Panc1 (cell line): ENCODE measurements at regions not wholly inside any gene's neighbourhood (a gene's known extent, or its start where the extent isn't known, plus 50 kb on each side); places are given as distances from the start of the nearest gene placed in this dataset.

Experiments used
- ATAC-seq: fragments of 200-7000 bp; cut with Tn5 transposase; 2 replicates; pipeline ENCODE4 v1.9.1; 2020; ENCODE audit warnings: mild to moderate bottlenecking, moderate library complexity
- BruUV-seq: library from RNA; stranded (reverse); fragments of 400-500 nt; replicated peaks from 2 replicates; lab custom pipeline; 2021; lab: Mats Ljungman, UMichigan
- CTCF ChIA-PET: fragments of 300-600 bp; sonication (Branson Sonifier 250); formaldehyde crosslinking; loops from one replicate; lab custom pipeline; 2022; ENCODE audit warnings: antibody characterized with exemption; lab: Charles Lee
- POLR2A ChIA-PET: fragments of 300-600 bp; sonication (Branson Sonifier 250); formaldehyde crosslinking; loops from one replicate; lab custom pipeline; 2022; ENCODE audit warnings: antibody characterized with exemption; lab: Charles Lee
- DNase-seq: peaks from one replicate; pipeline ENCODE4 v3.0.0-alpha.2; 2010; ENCODE audit warnings: low read depth, low spot score
- H3K27ac ChIP-seq: 2 replicates; pipeline ENCODE4 v1.5.1; 2011; ENCODE audit warnings: mild to moderate bottlenecking, low read length, inconsistent platforms
- H3K27me3 ChIP-seq: fragments of 200-500 bp; sonication (Bioruptor generic); 2 replicates; pipeline ENCODE4 v1.6.0; 2014; ENCODE audit warnings: low read length, inconsistent platforms; ENCODE audit not compliant: control insufficient read depth, insufficient read depth
- H3K36me3 ChIP-seq: fragments of 200-500 bp; sonication (Bioruptor generic); 2 replicates; pipeline ENCODE4 v1.5.1; 2014; ENCODE audit warnings: inconsistent platforms, mild to moderate bottlenecking, low read length, moderate library complexity; ENCODE audit not compliant: control insufficient read depth, insufficient read depth
- H3K4me1 ChIP-seq: 2 replicates; pipeline ENCODE4 v1.5.1; 2011; ENCODE audit warnings: inconsistent platforms, mild to moderate bottlenecking, low read length, moderate library complexity; ENCODE audit not compliant: control insufficient read depth, insufficient read depth
- H3K4me3 ChIP-seq, 2 experiments: 2 replicates each; pipeline ENCODE4 v1.5.1; 2011 to 2012; ENCODE audit warnings: low read depth in 2 of 2, low read length in 2 of 2, mild to moderate bottlenecking in 2 of 2, inconsistent platforms in 1 of 2, moderate library complexity in 1 of 2
- H3K9me3 ChIP-seq: fragments of 200-500 bp; sonication (Bioruptor generic); 2 replicates; pipeline ENCODE4 v1.5.1; 2014; ENCODE audit warnings: low read depth, mild to moderate bottlenecking, inconsistent platforms, low read length, moderate library complexity; ENCODE audit not compliant: control insufficient read depth, insufficient read depth
- POLR2AphosphoS5 ChIP-seq: IDR thresholded peaks from 2 replicates; pipeline ENCODE4 v1.6.1; 2012; ENCODE audit warnings: mild to moderate bottlenecking, low read depth, low read length, moderate library complexity
- SIN3A ChIP-seq: IDR thresholded peaks from 2 replicates; pipeline ENCODE4 v1.6.1; 2012; ENCODE audit warnings: low read depth, mild to moderate bottlenecking, low read length, moderate library complexity, borderline replicate concordance; ENCODE audit not compliant: insufficient read depth
- TCF7L2 ChIP-seq: IDR thresholded peaks from 2 replicates; pipeline ENCODE4 v1.6.1; 2011; ENCODE audit warnings: mild to moderate bottlenecking, low read depth, low read length, inconsistent platforms
- in situ Hi-C: cut with HindIII; loops from 2 replicates; pipeline ENCODE4 v1.10.0; 2016; ENCODE audit warnings: low sequenced_read_pairs, low pct_unique_long_range_greater_than_20kb
- intact Hi-C: fragments of 100-400 bp; cut with micrococcal nuclease; formaldehyde crosslinking; loops from one replicate; pipeline ENCODE4 v1.10.0; 2022; ENCODE audit not compliant: unreplicated experiment
- TF ChIP-seq, protein P1 (sequence below): fragments of 450-650 bp; IDR thresholded peaks from 2 replicates; pipeline ENCODE4 v1.5.1; 2017; ENCODE audit warnings: mild to moderate bottlenecking
- TF ChIP-seq, protein P2 (sequence below), 2 experiments: IDR thresholded peaks; 2 replicates each; pipeline ENCODE4 v1.6.1; 2011 to 2012; ENCODE audit warnings: low read depth in 2 of 2, control low read depth in 1 of 2, low read length in 1 of 2, mild to moderate bottlenecking in 1 of 2, moderate library complexity in 1 of 2; ENCODE audit not compliant: insufficient read depth in 1 of 2

DNA sequence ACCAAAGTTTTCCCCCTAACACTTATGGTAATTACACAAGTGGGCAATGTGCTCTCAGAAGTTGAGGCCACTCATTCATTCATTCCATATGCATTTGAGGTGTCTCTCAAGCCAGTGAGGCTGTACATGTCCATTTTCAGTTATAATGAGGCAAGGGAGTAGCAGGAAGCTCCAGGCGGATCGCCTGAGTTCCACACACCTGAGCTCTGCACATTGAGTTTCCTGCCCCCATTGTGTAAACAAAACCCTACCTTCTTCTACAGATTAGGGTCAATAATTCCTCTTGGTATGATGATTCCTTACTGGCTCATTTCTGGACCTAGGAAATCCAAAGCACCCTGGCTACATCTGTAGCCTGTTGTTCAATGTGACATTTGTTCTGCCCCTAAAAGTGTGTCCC, 555.3 kb downstream of the MED13L start:
- H3K36me3 ChIP-seq, result no peaks in the 10 kb centered on the region
- in situ Hi-C loops, result no loop called here
- H3K9me3 ChIP-seq, result no peaks in the 10 kb centered on the region
- H3K27me3 ChIP-seq, result no peaks in the 10 kb centered on the region; the same call in 1 of the 2 replicates
- H3K27ac ChIP-seq, result no peak overlapping the region
- ChIA-PET POLR2A (no interaction called here), CTCF (no interaction called here)
- intact Hi-C loops, result no loop called here
- TF ChIP-seq SIN3A (no peak), TCF7L2 (no peak), POLR2AphosphoS5 (no peak)
- TF ChIP-seq, protein P1, sequence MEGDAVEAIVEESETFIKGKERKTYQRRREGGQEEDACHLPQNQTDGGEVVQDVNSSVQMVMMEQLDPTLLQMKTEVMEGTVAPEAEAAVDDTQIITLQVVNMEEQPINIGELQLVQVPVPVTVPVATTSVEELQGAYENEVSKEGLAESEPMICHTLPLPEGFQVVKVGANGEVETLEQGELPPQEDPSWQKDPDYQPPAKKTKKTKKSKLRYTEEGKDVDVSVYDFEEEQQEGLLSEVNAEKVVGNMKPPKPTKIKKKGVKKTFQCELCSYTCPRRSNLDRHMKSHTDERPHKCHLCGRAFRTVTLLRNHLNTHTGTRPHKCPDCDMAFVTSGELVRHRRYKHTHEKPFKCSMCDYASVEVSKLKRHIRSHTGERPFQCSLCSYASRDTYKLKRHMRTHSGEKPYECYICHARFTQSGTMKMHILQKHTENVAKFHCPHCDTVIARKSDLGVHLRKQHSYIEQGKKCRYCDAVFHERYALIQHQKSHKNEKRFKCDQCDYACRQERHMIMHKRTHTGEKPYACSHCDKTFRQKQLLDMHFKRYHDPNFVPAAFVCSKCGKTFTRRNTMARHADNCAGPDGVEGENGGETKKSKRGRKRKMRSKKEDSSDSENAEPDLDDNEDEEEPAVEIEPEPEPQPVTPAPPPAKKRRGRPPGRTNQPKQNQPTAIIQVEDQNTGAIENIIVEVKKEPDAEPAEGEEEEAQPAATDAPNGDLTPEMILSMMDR, result no peak
- TF ChIP-seq, protein P2, sequence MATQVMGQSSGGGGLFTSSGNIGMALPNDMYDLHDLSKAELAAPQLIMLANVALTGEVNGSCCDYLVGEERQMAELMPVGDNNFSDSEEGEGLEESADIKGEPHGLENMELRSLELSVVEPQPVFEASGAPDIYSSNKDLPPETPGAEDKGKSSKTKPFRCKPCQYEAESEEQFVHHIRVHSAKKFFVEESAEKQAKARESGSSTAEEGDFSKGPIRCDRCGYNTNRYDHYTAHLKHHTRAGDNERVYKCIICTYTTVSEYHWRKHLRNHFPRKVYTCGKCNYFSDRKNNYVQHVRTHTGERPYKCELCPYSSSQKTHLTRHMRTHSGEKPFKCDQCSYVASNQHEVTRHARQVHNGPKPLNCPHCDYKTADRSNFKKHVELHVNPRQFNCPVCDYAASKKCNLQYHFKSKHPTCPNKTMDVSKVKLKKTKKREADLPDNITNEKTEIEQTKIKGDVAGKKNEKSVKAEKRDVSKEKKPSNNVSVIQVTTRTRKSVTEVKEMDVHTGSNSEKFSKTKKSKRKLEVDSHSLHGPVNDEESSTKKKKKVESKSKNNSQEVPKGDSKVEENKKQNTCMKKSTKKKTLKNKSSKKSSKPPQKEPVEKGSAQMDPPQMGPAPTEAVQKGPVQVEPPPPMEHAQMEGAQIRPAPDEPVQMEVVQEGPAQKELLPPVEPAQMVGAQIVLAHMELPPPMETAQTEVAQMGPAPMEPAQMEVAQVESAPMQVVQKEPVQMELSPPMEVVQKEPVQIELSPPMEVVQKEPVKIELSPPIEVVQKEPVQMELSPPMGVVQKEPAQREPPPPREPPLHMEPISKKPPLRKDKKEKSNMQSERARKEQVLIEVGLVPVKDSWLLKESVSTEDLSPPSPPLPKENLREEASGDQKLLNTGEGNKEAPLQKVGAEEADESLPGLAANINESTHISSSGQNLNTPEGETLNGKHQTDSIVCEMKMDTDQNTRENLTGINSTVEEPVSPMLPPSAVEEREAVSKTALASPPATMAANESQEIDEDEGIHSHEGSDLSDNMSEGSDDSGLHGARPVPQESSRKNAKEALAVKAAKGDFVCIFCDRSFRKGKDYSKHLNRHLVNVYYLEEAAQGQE (IDR thresholded peaks at IDR 0.05; ENCODE audit: insufficient read depth in 1 of 2, low read depth in 2 of 2, low read length in 1 of 2), result no peak
- DNase-seq, result no peak
- no TSS peak for BruUV-seq
- no peak for ATAC-seq
- H3K4me1 ChIP-seq, result no peaks in the 10 kb centered on the region
- no peak overlapping the region for H3K4me3 ChIP-seq

DNA sequence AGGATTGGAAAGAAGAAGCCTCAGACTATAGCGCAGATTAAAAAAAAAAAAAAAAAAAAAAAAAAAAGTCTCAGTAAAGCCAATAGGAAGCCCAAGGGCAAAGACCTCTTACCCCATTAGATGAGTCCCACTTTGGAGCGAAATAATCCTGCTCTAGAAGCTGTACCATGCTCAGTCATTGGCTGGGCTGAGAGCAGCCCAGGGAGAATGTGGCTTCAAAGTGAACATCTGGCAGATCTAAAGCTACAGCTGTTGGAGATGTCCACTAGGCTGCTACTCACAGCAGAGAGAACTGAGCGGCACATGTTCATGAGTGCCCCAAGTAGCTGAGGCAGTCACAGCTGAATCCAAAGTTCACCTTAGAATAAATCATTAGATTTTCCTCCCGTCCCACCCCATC, 560.9 kb downstream of the MED13L start:
- H3K4me3 ChIP-seq, result no peak overlapping the region
- intact Hi-C loops (no loop called here), in situ Hi-C loops (no loop called here)
- no peak for DNase-seq
- ChIA-PET POLR2A (no interaction called here), CTCF (no interaction called here)
- no peak overlapping the region for H3K27ac ChIP-seq
- no peaks in the 10 kb centered on the region for H3K9me3 ChIP-seq
- peaks cover 5% of the 10 kb centered on the region; the same call in 1 of the 2 replicates for H3K27me3 ChIP-seq
- no peaks in the 10 kb centered on the region for H3K36me3 ChIP-seq
- no TSS peak for BruUV-seq
- H3K4me1 ChIP-seq, result no peaks in the 10 kb centered on the region
- TF ChIP-seq, protein P1, result no peak
- TF ChIP-seq SIN3A, result no peak
- no peak for TF ChIP-seq TCF7L2
- no peak for TF ChIP-seq POLR2AphosphoS5
- TF ChIP-seq, protein P2 (IDR thresholded peaks at IDR 0.05; ENCODE audit: insufficient read depth in 1 of 2, low read depth in 2 of 2, low read length in 1 of 2), result no peak
- no peak for ATAC-seq
